GM18867 (cell line): ENCODE measurements at regions not wholly inside any gene's neighbourhood (a gene's known extent, or its start where the extent isn't known, plus 50 kb on each side); places are given as distances from the start of the nearest gene placed in this dataset.
A peak's percentile ranks its signal among the peaks of the same experiment; 100 is the strongest.
"Not testable (repeated sequence)": the region's sequence is repeated elsewhere in the genome, so short reads cannot be mapped to it uniquely, and the experiment has no call there.

Experiments used
- ATAC-seq: cut with Tn5 transposase; IDR thresholded peaks from one replicate; pipeline ENCODE4 v1.9.1; 2021; ENCODE audit warnings: mild to moderate bottlenecking, moderate library complexity; ENCODE audit not compliant: unreplicated experiment

GRCh38 chrX:9258421-9259104 lies 206.3 kb upstream of the TBL1X start:
- no peak for ATAC-seq

- ATAC-seq: no peak
These were observed 204.3 kb upstream of the TBL1X start for GRCh38 chrX:9260603-9261002.

- ATAC-seq: no peak
These were observed 197.4 kb upstream of the TBL1X start for GRCh38 chrX:9267415-9267814.

GRCh38 chrX:9269134-9269533 lies 195.7 kb upstream of the TBL1X start:
- no peak for ATAC-seq

GRCh38 chrX:9271789-9272525 lies 192.9 kb upstream of the TBL1X start:
- ATAC-seq: no peak

- ATAC-seq: no peak
These were observed 191.1 kb upstream of the TBL1X start for GRCh38 chrX:9273744-9274143.

- ATAC-seq: peak; percentile 22
These were observed 186.2 kb upstream of the TBL1X start for GRCh38 chrX:9278475-9279233.

- ATAC-seq: peak; percentile 93
These were observed 185.7 kb upstream of the TBL1X start for GRCh38 chrX:9279234-9279544.

GRCh38 chrX:9280831-9281230 lies 184.0 kb upstream of the TBL1X start:
- ATAC-seq: no peak

- ATAC-seq: no peak
These were observed 182.5 kb upstream of the TBL1X start for GRCh38 chrX:9282325-9282724.

- ATAC-seq: no peak
These were observed 179.5 kb upstream of the TBL1X start for GRCh38 chrX:9285342-9285771.

GRCh38 chrX:9286234-9286633 lies 178.6 kb upstream of the TBL1X start:
- no peak for ATAC-seq

GRCh38 chrX:9291629-9292028 lies 173.2 kb upstream of the TBL1X start:
- no peak for ATAC-seq

- no peak for ATAC-seq
These were observed 171.8 kb upstream of the TBL1X start for GRCh38 chrX:9293051-9293496.

- ATAC-seq: no peak
These were observed 171.0 kb upstream of the TBL1X start for GRCh38 chrX:9293903-9294302.

- ATAC-seq: no peak
These were observed 169.3 kb upstream of the TBL1X start for GRCh38 chrX:9295551-9295950.

GRCh38 chrX:9298221-9298620 lies 166.6 kb upstream of the TBL1X start:
- ATAC-seq: no peak

GRCh38 chrX:9299681-9300080 lies 165.2 kb upstream of the TBL1X start:
- ATAC-seq: not testable (repeated sequence)

GRCh38 chrX:9301836-9302235 lies 163.0 kb upstream of the TBL1X start:
- no peak for ATAC-seq

GRCh38 chrX:9302381-9302780 lies 162.5 kb upstream of the TBL1X start:
- no peak for ATAC-seq

GRCh38 chrX:9308426-9308825 lies 156.4 kb upstream of the TBL1X start:
- ATAC-seq: no peak

GRCh38 chrX:9310616-9311015 lies 154.2 kb upstream of the TBL1X start:
- ATAC-seq: no peak
